Right atrium auricular region (tissue), 2 donors: ENCODE measurements at regions not wholly inside any gene's neighbourhood (a gene's known extent, or its start where the extent isn't known, plus 50 kb on each side); places are given as distances from the start of the nearest gene placed in this dataset.

Experiments
- DNase-seq: peaks from one replicate; pipeline ENCODE4 v3.0.0-alpha.2; 2019; ENCODE audit warnings: low spot score
- H3K27ac ChIP-seq, 2 donors: fragments of 200-600 bp; sonication (generic); 1 replicate in 1 of 2; 2 replicates in 1 of 2; pipeline ENCODE4 v1.5.1; 2016 to 2019
- H3K27me3 ChIP-seq, 2 donors: fragments of 200-600 bp; sonication (generic); one replicate each; pipeline versions ENCODE4 v1.5.1 to v1.6.0; 2017 to 2019
- H3K36me3 ChIP-seq: fragments of 200-600 bp; sonication (generic); one replicate; pipeline ENCODE4 v1.5.1; 2016
- H3K4me1 ChIP-seq, 2 donors: fragments of 200-600 bp; sonication (generic); one replicate each; pipeline versions ENCODE4 v1.5.1 to v1.6.0; 2017 to 2019
- H3K4me3 ChIP-seq, 2 donors: fragments of 200-600 bp; sonication (generic); 1 replicate in 1 of 2; 2 replicates in 1 of 2; pipeline ENCODE4 v1.5.1; 2017 to 2019; ENCODE audit warnings: mild to moderate bottlenecking in 1 of 2, moderate library complexity in 1 of 2
- H3K9me3 ChIP-seq, 2 donors: fragments of 200-600 bp; sonication (generic); one replicate each; pipeline ENCODE4 v1.5.1; 2019
- CTCF ChIP-seq, 2 donors: fragments of 200-600 bp; sonication (generic); IDR thresholded peaks; one replicate each; pipeline ENCODE4 v1.5.1; 2019; ENCODE audit warnings: antibody characterized with exemption in 2 of 2

DNA sequence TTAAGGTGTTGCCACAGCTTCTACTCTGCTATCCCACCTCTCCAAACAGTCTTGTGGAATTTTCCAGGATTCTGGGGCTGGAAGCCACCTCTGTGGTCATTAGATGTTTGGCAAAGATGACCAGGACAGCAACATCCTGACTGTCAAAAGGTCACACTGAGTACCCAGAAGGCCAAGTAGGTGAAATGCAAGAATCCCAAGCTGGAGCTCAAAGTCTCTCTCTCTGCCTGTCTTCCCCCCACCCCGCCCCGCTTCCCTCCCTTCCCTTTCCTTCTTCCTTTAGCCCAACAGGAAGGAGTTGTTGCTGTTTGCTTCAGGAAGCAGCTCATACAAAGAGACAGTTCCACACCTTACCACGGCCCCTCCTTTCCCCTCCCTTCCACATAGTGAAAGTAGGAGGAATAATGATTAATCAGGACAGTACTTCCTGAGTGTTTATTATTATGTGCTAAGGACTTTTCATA lies 75.6 kb upstream of the SLC2A1 start:
- Histone ChIP-seq H3K27ac (no peak overlapping the region), H3K36me3 (no peaks in the 10 kb centered on the region), H3K27me3 (no peaks in the 10 kb centered on the region)

DNA sequence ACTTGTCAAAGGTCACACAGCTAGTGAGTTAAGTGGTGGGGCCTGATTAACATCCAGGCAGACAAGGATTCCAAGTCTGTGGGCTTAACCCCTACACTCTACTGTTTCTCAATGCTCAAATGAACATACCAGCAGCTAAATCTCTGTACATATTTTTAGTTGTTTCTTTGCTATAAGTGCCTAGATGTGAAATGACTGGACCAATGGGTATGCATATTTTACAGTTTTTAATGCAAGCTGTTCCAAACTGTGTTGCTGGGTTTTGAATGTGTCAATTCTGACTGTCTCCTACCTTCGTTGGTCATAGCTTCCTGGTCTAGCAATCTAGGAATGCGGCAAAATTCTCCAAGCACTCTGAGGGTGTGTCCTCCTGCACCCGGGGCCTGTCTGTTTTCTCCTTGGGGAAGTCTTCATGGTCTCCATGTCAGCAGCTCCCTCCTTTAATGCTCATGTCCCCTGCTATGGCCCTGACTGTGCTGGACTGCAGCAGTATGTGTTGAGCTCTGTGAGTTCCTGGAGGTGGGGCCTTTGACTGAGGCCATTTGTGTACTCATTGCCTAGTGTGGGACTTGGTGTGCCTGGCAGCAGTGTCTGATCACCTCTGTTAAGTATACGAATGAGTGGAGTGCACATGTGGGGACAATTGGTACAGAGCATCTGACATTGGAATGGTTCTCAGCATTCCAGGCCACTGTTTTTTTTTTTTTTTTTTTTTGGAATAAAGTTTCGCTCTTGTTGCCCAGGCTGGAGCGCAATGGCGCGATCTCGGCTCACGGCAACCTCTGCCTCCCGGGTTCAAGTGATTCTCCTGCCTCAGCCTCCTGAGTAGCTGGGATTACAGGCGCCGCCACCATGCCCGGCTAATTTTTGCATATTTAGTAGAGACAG lies 72.9 kb upstream of the SLC2A1 start:
- no peak overlapping the region for H3K4me3 ChIP-seq
- H3K4me1 ChIP-seq, result no peaks in the 10 kb centered on the region
- DNase-seq, result no peak
- H3K27me3 ChIP-seq, result no peaks in the 10 kb centered on the region
- TF ChIP-seq CTCF (IDR thresholded peaks at IDR 0.05), result no peak
- no peaks in the 10 kb centered on the region for H3K9me3 ChIP-seq
- no peak overlapping the region for H3K27ac ChIP-seq
- H3K36me3 ChIP-seq, result no peaks in the 10 kb centered on the region

More for the DNA sequence above, 75.6 kb upstream of the SLC2A1 start:
- H3K4me3 ChIP-seq, result no peak overlapping the region
- TF ChIP-seq CTCF (IDR thresholded peaks at IDR 0.05), result no peak
- H3K9me3 ChIP-seq, result no peaks in the 10 kb centered on the region
- DNase-seq, result no peak
- no peaks in the 10 kb centered on the region for H3K4me1 ChIP-seq

DNA sequence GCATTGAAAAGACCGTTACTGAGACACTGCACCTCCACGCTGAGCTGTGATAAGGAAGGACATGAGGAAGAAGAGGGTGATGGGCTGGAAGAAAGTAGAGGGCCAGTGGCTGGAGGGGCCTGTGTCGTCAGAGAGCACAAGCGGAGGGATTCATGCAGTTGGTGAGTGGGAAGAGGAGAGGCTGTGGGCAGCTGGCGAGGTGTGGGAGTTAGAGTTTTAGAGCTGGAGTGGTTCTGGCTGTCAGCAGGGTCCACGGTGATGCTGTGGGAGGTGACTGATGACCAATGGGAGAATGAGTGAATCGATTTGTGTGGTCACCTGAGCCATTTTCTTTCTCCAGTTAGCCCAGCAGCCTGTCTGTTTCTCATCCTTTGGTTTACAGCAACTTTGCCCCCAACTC lies 66.2 kb upstream of the SLC2A1 start:
- no peak overlapping the region for H3K27ac ChIP-seq
- TF ChIP-seq CTCF (IDR thresholded peaks at IDR 0.05), result no peak
- no peaks in the 10 kb centered on the region for H3K9me3 ChIP-seq
- no peak overlapping the region for H3K4me3 ChIP-seq
- DNase-seq, result no peak
- H3K27me3 ChIP-seq, result no peaks in the 10 kb centered on the region
- no peaks in the 10 kb centered on the region for H3K36me3 ChIP-seq
- H3K4me1 ChIP-seq, result no peaks in the 10 kb centered on the region

GRCh38 chr1:43021547-43022474 lies 63.1 kb upstream of the SLC2A1 start:
- H3K4me1 ChIP-seq, result no peaks in the 10 kb centered on the region
- H3K27ac ChIP-seq, result no peak overlapping the region
- TF ChIP-seq CTCF (IDR thresholded peaks at IDR 0.05), result no peak
- no peaks in the 10 kb centered on the region for H3K9me3 ChIP-seq
- H3K4me3 ChIP-seq, result no peak overlapping the region
- no peak for DNase-seq
- no peaks in the 10 kb centered on the region for H3K27me3 ChIP-seq
- no peaks in the 10 kb centered on the region for H3K36me3 ChIP-seq

DNA sequence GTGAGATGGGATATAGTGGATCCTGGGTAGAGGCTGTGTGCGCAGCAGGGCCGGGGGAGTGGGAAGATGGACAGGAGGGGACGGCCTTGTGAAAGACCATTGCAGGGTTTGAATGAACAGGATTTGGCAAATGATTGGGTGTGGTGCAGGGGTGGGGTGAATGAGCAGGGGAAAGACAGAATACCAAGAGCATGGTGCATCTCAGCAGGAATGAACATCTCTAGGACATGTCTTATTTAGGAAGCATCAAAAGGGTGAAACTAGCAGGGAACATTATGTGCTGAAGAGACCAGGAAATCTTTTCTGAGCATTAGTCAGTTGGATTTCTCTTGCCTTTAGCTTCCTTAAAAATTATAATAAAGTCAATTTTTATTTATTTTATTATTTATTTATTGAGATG lies 60.6 kb upstream of the SLC2A1 start:
- Histone ChIP-seq H3K27ac (no peak overlapping the region), H3K4me1 (no peaks in the 10 kb centered on the region), H3K36me3 (no peaks in the 10 kb centered on the region), H3K9me3 (no peaks in the 10 kb centered on the region), H3K27me3 (no peaks in the 10 kb centered on the region), H3K4me3 (no peak overlapping the region)
- TF ChIP-seq CTCF (IDR thresholded peaks at IDR 0.05), result no peak
- DNase-seq, result no peak
